ENCODE measurements at regions not wholly inside any gene's neighbourhood (a gene's known extent, or its start where the extent isn't known, plus 50 kb on each side); places are given as distances from the start of the nearest gene placed in this dataset.

- Histone ChIP-seq H3K9me3 (ENCODE audit: control insufficient read depth, insufficient read depth, low read depth, low read length) (no peaks in the 10 kb centered on the region), H3K36me3 (ENCODE audit: control insufficient read depth, insufficient read depth, low read length) (no peaks in the 10 kb centered on the region), H3K4me1 (ENCODE audit: control insufficient read depth, insufficient read depth, low read length) (peaks cover 24% of the 10 kb centered on the region), H3K4me3 (ENCODE audit: low read depth, low read length) (no peak overlapping the region), H3K27ac (ENCODE audit: low read depth, low read length) (no peak overlapping the region), H3K27me3 (ENCODE audit: control insufficient read depth, insufficient read depth, low read length) (no peaks in the 10 kb centered on the region), H3K9ac (ENCODE audit: low read length) (no peak overlapping the region)
Measured at GRCh38 chr13:40275636-40276035, 390.8 kb downstream of the FOXO1 start.

GRCh38 chr13:40283666-40284065, 382.8 kb downstream of the FOXO1 start:
- Histone ChIP-seq H3K27ac (ENCODE audit: low read depth, low read length) (no peak overlapping the region), H3K4me1 (ENCODE audit: control insufficient read depth, insufficient read depth, low read length) (no peaks in the 10 kb centered on the region), H3K9ac (ENCODE audit: low read length) (no peak overlapping the region), H3K4me3 (ENCODE audit: low read depth, low read length) (no peak overlapping the region), H3K27me3 (ENCODE audit: control insufficient read depth, insufficient read depth, low read length) (no peaks in the 10 kb centered on the region), H3K9me3 (ENCODE audit: control insufficient read depth, insufficient read depth, low read depth, low read length) (no peaks in the 10 kb centered on the region), H3K36me3 (ENCODE audit: control insufficient read depth, insufficient read depth, low read length) (no peaks in the 10 kb centered on the region)

GRCh38 chr13:40285634-40286033, 380.8 kb downstream of the FOXO1 start:
- no peaks in the 10 kb centered on the region for H3K27me3 ChIP-seq (ENCODE audit: control insufficient read depth, insufficient read depth, low read length)

GRCh38 chr13:40287428-40287827, 379.0 kb downstream of the FOXO1 start:
- no peaks in the 10 kb centered on the region for H3K36me3 ChIP-seq (ENCODE audit: control insufficient read depth, insufficient read depth, low read length)
- no peak overlapping the region for H3K9ac ChIP-seq (ENCODE audit: low read length)
- no peaks in the 10 kb centered on the region for H3K9me3 ChIP-seq (ENCODE audit: control insufficient read depth, insufficient read depth, low read depth, low read length)
- no peak overlapping the region for H3K27ac ChIP-seq (ENCODE audit: low read depth, low read length)
- H3K27me3 ChIP-seq (ENCODE audit: control insufficient read depth, insufficient read depth, low read length) = no peaks in the 10 kb centered on the region
- H3K4me1 ChIP-seq (ENCODE audit: control insufficient read depth, insufficient read depth, low read length) = no peaks in the 10 kb centered on the region
- no peak overlapping the region for H3K4me3 ChIP-seq (ENCODE audit: low read depth, low read length)

More at GRCh38 chr13:40285634-40286033, 380.8 kb downstream of the FOXO1 start:
- Histone ChIP-seq H3K4me3 (ENCODE audit: low read depth, low read length) (no peak overlapping the region), H3K9me3 (ENCODE audit: control insufficient read depth, insufficient read depth, low read depth, low read length) (no peaks in the 10 kb centered on the region), H3K27ac (ENCODE audit: low read depth, low read length) (no peak overlapping the region), H3K36me3 (ENCODE audit: control insufficient read depth, insufficient read depth, low read length) (no peaks in the 10 kb centered on the region), H3K4me1 (ENCODE audit: control insufficient read depth, insufficient read depth, low read length) (no peaks in the 10 kb centered on the region), H3K9ac (ENCODE audit: low read length) (no peak overlapping the region)

GRCh38 chr13:40288259-40288658, 378.2 kb downstream of the FOXO1 start:
- no peak overlapping the region for H3K4me3 ChIP-seq (ENCODE audit: low read depth, low read length)

GRCh38 chr13:40290758-40291157, 375.7 kb downstream of the FOXO1 start:
- Histone ChIP-seq H3K27me3 (ENCODE audit: control insufficient read depth, insufficient read depth, low read length) (no peaks in the 10 kb centered on the region), H3K4me1 (ENCODE audit: control insufficient read depth, insufficient read depth, low read length) (no peaks in the 10 kb centered on the region), H3K9ac (ENCODE audit: low read length) (no peak overlapping the region), H3K36me3 (ENCODE audit: control insufficient read depth, insufficient read depth, low read length) (no peaks in the 10 kb centered on the region), H3K27ac (ENCODE audit: low read depth, low read length) (no peak overlapping the region), H3K4me3 (ENCODE audit: low read depth, low read length) (no peak overlapping the region), H3K9me3 (ENCODE audit: control insufficient read depth, insufficient read depth, low read depth, low read length) (0 out of 2 replicates have a peak, but pooled peaks cover 3% of the 10 kb centered on the region)

More at GRCh38 chr13:40288259-40288658, 378.2 kb downstream of the FOXO1 start:
- no peaks in the 10 kb centered on the region for H3K4me1 ChIP-seq (ENCODE audit: control insufficient read depth, insufficient read depth, low read length)
- no peaks in the 10 kb centered on the region for H3K9me3 ChIP-seq (ENCODE audit: control insufficient read depth, insufficient read depth, low read depth, low read length)
- no peak overlapping the region for H3K9ac ChIP-seq (ENCODE audit: low read length)
- no peaks in the 10 kb centered on the region for H3K36me3 ChIP-seq (ENCODE audit: control insufficient read depth, insufficient read depth, low read length)
- H3K27ac ChIP-seq (ENCODE audit: low read depth, low read length) = no peak overlapping the region
- no peaks in the 10 kb centered on the region for H3K27me3 ChIP-seq (ENCODE audit: control insufficient read depth, insufficient read depth, low read length)

- Histone ChIP-seq H3K36me3 (ENCODE audit: control insufficient read depth, insufficient read depth, low read length) (no peaks in the 10 kb centered on the region), H3K27me3 (ENCODE audit: control insufficient read depth, insufficient read depth, low read length) (no peaks in the 10 kb centered on the region), H3K9me3 (ENCODE audit: control insufficient read depth, insufficient read depth, low read depth, low read length) (peaks cover 15% of the 10 kb centered on the region), H3K27ac (ENCODE audit: low read depth, low read length) (no peak overlapping the region), H3K4me1 (ENCODE audit: control insufficient read depth, insufficient read depth, low read length) (no peaks in the 10 kb centered on the region), H3K4me3 (ENCODE audit: low read depth, low read length) (no peak overlapping the region), H3K9ac (ENCODE audit: low read length) (no peak overlapping the region)
Measured at GRCh38 chr13:40292108-40292507, 374.3 kb downstream of the FOXO1 start.

GRCh38 chr13:40292536-40292935, 373.9 kb downstream of the FOXO1 start:
- Histone ChIP-seq H3K4me3 (ENCODE audit: low read depth, low read length) (no peak overlapping the region), H3K27me3 (ENCODE audit: control insufficient read depth, insufficient read depth, low read length) (no peaks in the 10 kb centered on the region), H3K9ac (ENCODE audit: low read length) (no peak overlapping the region), H3K36me3 (ENCODE audit: control insufficient read depth, insufficient read depth, low read length) (no peaks in the 10 kb centered on the region), H3K27ac (ENCODE audit: low read depth, low read length) (no peak overlapping the region), H3K4me1 (ENCODE audit: control insufficient read depth, insufficient read depth, low read length) (no peaks in the 10 kb centered on the region), H3K9me3 (ENCODE audit: control insufficient read depth, insufficient read depth, low read depth, low read length) (peaks cover 15% of the 10 kb centered on the region)

- Histone ChIP-seq H3K27me3 (ENCODE audit: control insufficient read depth, insufficient read depth, low read length) (no peaks in the 10 kb centered on the region), H3K36me3 (ENCODE audit: control insufficient read depth, insufficient read depth, low read length) (no peaks in the 10 kb centered on the region), H3K4me3 (ENCODE audit: low read depth, low read length) (no peak overlapping the region), H3K9ac (ENCODE audit: low read length) (no peak overlapping the region), H3K9me3 (ENCODE audit: control insufficient read depth, insufficient read depth, low read depth, low read length) (peaks cover 49% of the 10 kb centered on the region), H3K4me1 (ENCODE audit: control insufficient read depth, insufficient read depth, low read length) (no peaks in the 10 kb centered on the region), H3K27ac (ENCODE audit: low read depth, low read length) (no peak overlapping the region)
Measured at GRCh38 chr13:40302351-40302750, 364.1 kb downstream of the FOXO1 start.

- Histone ChIP-seq H3K9ac (ENCODE audit: low read length) (no peak overlapping the region), H3K9me3 (ENCODE audit: control insufficient read depth, insufficient read depth, low read depth, low read length) (peaks cover 49% of the 10 kb centered on the region), H3K4me3 (ENCODE audit: low read depth, low read length) (no peak overlapping the region), H3K27me3 (ENCODE audit: control insufficient read depth, insufficient read depth, low read length) (no peaks in the 10 kb centered on the region), H3K36me3 (ENCODE audit: control insufficient read depth, insufficient read depth, low read length) (no peaks in the 10 kb centered on the region), H3K27ac (ENCODE audit: low read depth, low read length) (no peak overlapping the region), H3K4me1 (ENCODE audit: control insufficient read depth, insufficient read depth, low read length) (no peaks in the 10 kb centered on the region)
Measured at GRCh38 chr13:40304391-40304790, 362.1 kb downstream of the FOXO1 start.

- H3K27me3 ChIP-seq (ENCODE audit: control insufficient read depth, insufficient read depth, low read length) = no peaks in the 10 kb centered on the region
- H3K9me3 ChIP-seq (ENCODE audit: control insufficient read depth, insufficient read depth, low read depth, low read length) = peaks cover 49% of the 10 kb centered on the region
- no peaks in the 10 kb centered on the region for H3K36me3 ChIP-seq (ENCODE audit: control insufficient read depth, insufficient read depth, low read length)
- H3K4me1 ChIP-seq (ENCODE audit: control insufficient read depth, insufficient read depth, low read length) = no peaks in the 10 kb centered on the region
- H3K27ac ChIP-seq (ENCODE audit: low read depth, low read length) = no peak overlapping the region
- no peak overlapping the region for H3K4me3 ChIP-seq (ENCODE audit: low read depth, low read length)
- no peak overlapping the region for H3K9ac ChIP-seq (ENCODE audit: low read length)
Measured at GRCh38 chr13:40306817-40307216, 359.6 kb downstream of the FOXO1 start.

- Histone ChIP-seq H3K36me3 (ENCODE audit: control insufficient read depth, insufficient read depth, low read length) (no peaks in the 10 kb centered on the region), H3K4me1 (ENCODE audit: control insufficient read depth, insufficient read depth, low read length) (no peaks in the 10 kb centered on the region), H3K27ac (ENCODE audit: low read depth, low read length) (no peak overlapping the region), H3K9me3 (ENCODE audit: control insufficient read depth, insufficient read depth, low read depth, low read length) (peaks cover 27% of the 10 kb centered on the region), H3K9ac (ENCODE audit: low read length) (no peak overlapping the region), H3K4me3 (ENCODE audit: low read depth, low read length) (no peak overlapping the region), H3K27me3 (ENCODE audit: control insufficient read depth, insufficient read depth, low read length) (no peaks in the 10 kb centered on the region)
Measured at GRCh38 chr13:40309881-40310280, 356.6 kb downstream of the FOXO1 start.

Data from HUES6 (cell line).